ENCODE measurements at regions not wholly inside any gene's neighbourhood (a gene's known extent, or its start where the extent isn't known, plus 50 kb on each side); places are given as distances from the start of the nearest gene placed in this dataset.
A peak's percentile ranks its signal among the peaks of the same experiment; 100 is the strongest.
"Not testable (repeated sequence)": the region's sequence is repeated elsewhere in the genome, so short reads cannot be mapped to it uniquely, and the experiment has no call there.

DNA sequence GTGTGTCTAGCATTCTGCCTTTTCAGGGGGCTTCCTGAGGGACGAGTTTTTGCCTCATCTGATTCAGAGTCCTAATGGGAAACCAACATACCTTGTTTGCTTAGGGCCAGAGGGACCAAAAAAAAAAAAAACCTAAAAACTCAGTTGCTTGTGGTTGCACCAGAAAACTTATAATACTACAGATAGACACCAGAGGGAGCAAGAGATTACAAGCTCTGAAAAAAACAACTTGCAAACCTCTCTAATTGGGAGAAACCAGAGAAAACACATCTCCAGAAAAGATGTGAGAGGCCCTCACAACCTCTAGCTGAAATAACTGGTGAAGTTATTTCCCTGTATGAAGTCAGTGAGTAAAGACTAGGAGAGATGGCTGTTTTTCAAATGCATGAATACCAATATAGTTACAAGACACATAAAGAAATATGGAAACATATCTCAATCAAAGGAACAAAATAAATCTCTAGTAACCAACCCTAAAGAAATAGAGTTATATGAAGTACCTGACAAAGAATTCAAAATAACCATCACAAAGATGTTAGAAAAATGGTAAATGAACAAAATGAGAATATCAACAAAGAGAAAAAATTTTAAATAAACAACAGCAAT is 233.7 kb upstream of the NFIA start:
- no peak for DNase-seq

DNA sequence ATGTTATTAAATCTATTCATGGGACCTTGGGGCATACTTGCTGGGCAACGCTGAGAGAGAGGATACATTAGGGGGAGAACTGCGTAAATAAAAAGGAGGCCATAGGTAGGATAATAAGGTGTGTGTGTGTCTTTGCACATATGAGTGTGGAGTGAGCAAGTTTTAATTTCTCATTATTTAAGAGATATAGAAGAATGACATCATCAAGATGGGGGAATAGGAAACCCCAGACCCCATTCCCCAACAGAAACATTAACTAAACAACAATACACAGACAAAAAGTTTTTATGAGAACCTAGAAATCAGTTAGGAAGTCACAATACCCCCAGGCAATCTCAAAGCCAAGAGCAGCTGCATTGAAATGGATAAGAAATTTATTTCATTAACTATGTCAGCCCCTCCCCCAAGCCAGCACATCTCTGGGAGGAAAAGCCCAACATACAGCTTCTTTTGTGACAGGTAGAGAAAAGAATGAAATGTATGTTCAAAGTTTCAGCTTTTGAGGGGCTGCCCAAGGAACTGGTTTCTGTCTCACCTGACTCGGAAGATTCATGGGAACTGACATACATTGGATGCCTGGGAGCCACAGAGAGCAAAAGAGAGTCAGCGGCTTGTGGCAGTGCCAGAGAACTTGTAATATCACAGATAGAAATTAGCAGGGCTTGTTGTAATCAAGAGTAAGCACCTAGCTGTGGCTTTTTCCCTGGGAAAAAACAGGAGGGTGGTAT is 234.3 kb upstream of the NFIA start:
- no peak for DNase-seq

GRCh38 chr1:60847391-60847790 is 235.0 kb upstream of the NFIA start:
- DNase-seq, result no peak

GRCh38 chr1:60845659-60846058 is 236.7 kb upstream of the NFIA start:
- not testable (repeated sequence) for DNase-seq

DNA sequence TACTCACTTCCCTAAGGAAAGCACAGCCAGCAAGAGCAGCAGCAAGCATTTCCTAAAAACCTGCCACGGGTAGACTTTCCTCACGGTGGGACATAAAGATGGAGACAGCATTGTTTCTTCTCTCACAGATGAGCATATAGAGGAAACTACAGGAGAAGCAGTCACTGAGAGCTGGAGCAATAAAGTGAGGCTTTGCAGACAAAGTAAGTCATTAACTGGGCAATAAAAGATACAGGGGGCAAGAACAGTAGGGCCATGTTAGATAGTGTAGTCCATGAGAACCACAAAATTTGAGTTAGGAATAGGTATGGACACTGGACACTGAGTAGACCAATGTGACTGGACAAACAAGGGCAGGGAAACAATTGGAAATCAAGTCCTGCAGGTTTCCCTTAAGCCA is 240.1 kb upstream of the NFIA start:
- DNase-seq, result no peak

- peak; percentile 55 for DNase-seq
These were observed 241.0 kb upstream of the NFIA start for GRCh38 chr1:60841116-60842046.

DNA sequence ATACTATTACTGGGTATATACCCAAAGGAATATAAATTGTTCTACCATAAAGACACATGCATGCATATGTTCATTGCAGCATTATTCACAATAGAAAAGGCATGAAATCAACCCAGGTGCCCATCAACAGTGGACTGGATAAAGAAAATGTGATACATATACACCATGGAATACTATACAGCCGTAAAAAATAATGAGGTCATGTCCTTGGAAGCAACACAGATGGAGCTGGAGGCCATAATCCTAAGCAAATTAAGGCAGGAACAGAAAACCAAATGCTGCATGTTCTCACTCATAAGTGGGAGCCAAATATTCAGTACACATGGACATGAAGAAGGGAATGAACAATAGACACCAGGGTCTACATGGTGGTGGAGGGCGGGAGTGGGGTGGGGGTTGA is 241.9 kb upstream of the NFIA start:
- not testable (repeated sequence) for DNase-seq

GRCh38 chr1:60835649-60836048 is 246.7 kb upstream of the NFIA start:
- DNase-seq, result no peak

GRCh38 chr1:60833173-60833572 is 249.2 kb upstream of the NFIA start:
- DNase-seq, result no peak

GRCh38 chr1:60832367-60832766 is 250.0 kb upstream of the NFIA start:
- DNase-seq, result no peak

- DNase-seq, result no peak
These were observed 250.6 kb upstream of the NFIA start for GRCh38 chr1:60831780-60832179.

- DNase-seq, result no peak
These were observed 253.4 kb upstream of the NFIA start for GRCh38 chr1:60828944-60829343.

DNA sequence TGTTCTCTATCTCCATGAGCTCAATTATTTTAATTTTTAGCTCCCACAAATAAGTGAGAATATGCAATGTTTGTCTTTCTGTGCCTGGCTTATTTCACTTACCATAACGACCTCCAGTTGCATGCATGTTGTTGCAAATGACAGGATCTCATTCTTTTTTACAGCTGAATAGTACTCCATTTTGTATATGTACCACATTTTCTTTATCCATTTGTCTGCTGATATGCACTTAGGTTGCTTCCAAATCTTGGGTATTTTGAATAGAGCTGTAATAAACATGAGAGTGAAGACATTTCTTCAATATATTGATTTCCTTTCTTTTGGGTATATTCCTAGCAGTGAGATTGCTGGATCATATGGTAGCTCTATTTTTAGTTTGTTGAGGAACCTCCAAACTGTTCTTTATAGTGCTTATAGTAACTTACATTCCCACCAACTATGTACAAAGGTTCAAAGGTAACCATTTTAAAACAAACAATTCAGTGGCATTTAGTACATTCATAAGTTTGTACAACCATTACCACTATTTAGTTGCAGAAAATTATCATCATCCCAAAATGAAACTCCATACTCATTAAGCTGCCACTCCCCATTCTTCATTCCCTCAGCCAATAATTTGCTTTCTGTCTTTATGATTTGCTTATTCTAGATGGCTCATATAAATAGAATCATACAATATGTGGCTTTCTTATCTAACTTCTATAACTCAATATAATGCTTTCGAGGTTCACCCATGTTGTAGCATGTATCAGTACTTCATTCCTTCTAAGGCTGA is 255.9 kb upstream of the NFIA start:
- no peak for DNase-seq

DNA sequence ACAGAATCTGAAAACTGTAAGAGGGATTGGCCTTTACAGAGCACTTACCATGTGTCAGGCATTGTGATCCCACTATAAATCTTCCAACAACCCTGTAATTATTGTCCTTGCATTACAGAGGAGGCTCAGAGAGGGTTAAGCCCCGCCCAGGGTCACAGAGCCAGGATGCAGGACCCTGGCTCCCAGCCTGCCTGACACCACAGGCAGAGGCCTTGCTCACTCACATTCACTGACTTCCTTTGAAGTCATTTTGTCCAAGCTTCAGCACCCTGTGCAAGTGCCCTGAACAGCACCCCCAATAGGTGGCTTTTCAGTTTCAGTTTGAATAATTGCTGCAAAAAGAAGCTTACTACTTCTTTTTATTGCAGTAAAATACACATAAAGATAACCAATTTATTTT is 256.8 kb upstream of the NFIA start:
- no peak for DNase-seq

- no peak for DNase-seq
These were observed 259.2 kb upstream of the NFIA start for GRCh38 chr1:60823151-60823550.

DNA sequence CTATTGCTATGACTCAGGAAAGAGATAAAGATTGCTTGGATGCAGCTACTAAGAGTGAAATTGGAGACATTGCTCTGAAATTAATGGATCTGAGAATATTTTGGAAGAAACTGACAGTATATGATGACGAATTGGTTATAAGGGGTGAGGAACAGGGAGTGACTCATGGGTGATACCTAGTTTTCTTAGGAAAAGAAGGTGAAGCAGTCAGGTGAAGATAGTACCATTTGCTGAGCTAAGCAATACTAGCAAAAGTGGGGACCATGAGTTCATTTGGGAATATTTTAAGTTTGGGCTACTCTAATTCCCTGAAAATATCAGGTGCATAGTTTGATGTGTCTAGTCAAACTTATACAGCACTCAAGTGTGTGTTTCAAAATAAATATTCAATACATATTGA is 260.1 kb upstream of the NFIA start:
- DNase-seq, result no peak

DNA sequence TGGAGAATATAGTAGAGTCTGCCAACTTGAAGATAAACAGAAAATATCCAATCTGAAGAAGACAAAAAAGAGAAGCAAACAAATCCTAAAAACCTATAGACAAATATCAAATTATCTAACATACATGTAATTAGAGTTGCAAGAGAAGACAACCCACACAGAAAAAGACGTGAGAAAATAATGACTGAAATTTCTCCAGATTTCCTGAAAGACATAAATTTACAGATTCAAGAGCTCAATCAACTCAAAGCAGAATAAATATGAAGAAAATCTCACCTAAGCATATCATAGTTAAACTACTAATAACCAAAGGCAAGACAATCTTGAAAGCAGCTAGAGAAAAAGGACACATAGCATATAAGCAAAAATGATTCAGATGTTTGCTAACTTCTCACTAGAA is 261.2 kb upstream of the NFIA start:
- DNase-seq, result no peak

DNA sequence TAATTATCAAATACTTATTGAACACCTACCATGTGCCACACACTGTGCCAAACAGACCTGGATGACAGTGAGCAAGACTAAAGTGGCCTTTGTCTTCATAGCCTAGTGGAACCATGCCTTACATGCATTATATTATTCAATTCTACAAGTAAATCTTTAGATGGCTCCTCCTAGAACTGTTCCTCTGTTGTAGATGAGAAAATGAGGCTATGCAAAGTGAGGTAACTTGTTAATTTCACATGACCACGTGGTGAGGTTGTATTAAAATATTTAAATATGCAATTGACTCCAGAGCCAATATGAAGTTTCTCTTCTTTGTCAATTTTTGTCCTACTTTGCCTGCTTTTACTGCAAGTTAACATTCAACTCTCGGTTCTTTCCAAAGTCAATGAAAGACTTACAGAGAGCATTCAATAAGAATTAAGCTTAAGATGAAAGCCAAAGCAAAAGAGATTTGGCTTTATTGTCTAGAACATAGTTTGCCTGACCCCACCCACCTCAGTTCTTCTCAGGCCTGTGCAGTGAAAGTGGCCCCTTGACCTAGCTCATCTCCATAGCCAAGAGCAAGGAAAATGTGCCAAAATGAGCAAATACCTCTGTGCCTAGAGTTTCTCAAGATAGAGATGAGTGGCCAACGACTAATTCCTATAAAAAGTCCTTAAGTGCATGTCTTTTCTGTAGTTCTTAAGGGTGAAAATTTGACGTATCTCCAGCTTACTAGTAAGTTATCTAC is 263.2 kb upstream of the NFIA start:
- DNase-seq, result no peak

DNA sequence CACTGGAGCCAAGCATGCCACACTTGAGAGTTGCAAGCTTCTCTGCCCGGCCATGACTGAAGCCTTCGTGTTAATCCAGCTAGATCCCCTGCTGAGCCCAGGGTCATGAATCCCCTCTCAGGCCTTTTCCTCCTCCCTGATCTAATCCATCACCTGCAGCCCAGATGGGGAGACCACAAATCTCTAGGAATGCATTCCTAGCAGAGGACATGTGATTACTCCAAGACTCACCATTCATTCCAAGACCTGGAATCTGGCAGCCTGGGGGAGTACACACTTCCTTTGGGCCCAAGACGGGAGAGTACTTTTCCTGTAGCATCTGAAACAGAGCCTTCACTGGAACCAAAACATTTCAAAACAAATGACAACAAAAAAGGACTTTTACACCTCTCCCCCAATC is 269.3 kb upstream of the NFIA start:
- DNase-seq, result no peak

DNA sequence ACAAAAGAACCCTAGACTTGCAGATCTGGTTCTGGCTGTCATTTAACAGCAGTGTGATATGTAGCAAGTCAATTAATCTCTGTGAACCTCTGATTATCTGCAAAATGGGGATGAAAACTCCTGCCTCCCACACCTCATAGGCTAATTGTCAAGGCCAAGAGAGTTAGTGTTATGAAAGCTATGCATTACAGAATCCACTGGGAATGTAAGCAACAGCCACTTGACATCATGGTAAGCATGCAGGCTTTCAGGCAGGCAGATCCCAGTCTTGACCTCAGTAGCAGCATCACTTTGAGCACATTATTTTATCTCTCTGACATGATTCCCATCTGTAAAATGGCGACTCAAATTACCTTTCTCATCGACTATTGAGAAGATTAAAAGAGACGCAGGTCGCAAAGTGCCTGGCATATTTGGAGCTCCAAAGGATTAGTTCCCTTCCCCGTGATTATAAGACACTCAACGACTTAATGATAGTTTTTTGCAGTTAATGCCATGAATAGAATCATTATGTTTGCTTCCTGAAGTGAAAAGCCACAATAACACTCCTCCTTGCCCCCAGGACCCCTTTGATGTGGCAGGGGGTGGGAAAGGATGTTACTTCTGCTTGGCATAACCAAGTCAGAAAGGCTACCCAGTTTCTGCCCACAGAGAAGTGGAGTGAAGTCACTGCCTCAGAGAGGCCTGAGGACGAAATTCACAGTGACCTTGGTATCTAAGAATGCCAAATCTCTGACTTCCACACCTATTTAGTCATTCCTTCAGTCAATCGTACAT is 273.0 kb upstream of the NFIA start:
- DNase-seq, result no peak

GRCh38 chr1:60808676-60809075 is 273.7 kb upstream of the NFIA start:
- DNase-seq, result no peak

GRCh38 chr1:60802884-60803283 is 279.5 kb upstream of the NFIA start:
- DNase-seq, result no peak

All from NCI-H1048 (cell line).